GM12878 (cell line): ENCODE measurements at regions not wholly inside any gene's neighbourhood (a gene's known extent, or its start where the extent isn't known, plus 50 kb on each side); places are given as distances from the start of the nearest gene placed in this dataset.

Experiments used
- ATAC-seq: fragments of 200-7000 bp; cut with Tn5 transposase; 3 replicates; pipeline ENCODE4 v1.9.1; 2020; ENCODE audit warnings: mild to moderate bottlenecking, moderate library complexity
- BruUV-seq: library from RNA; stranded (reverse); fragments of 400-500 nt; replicated peaks from 2 replicates; lab custom pipeline; 2021; lab: Mats Ljungman, UMichigan
- CTCF ChIA-PET: fragments of 300-600 bp; sonication (Branson Sonifier 250); formaldehyde crosslinking; extraction: SDS; loops from one replicate; lab custom pipeline; 2021; ENCODE audit warnings: inconsistent platforms; lab: Yijun Ruan, JAX
- POLR2A ChIA-PET: fragments of 350-600 bp; formaldehyde crosslinking; extraction: SDS; loops from one replicate; lab custom pipeline; 2021; ENCODE audit warnings: inconsistent platforms; lab: Charles Lee
- RAD21 ChIA-PET: fragments of 300-600 bp; sonication (Branson Sonifier 250); formaldehyde crosslinking; loops from one replicate; lab custom pipeline; 2023; ENCODE audit warnings: antibody characterized with exemption; ENCODE audit not compliant: unreplicated experiment; lab: Charles Lee
- SMC1A ChIA-PET: fragments of 300-600 bp; sonication (Branson Sonifier 250); formaldehyde crosslinking; loops from one replicate; lab custom pipeline; 2023; ENCODE audit not compliant: unreplicated experiment, uncharacterized antibody; lab: Charles Lee
- DNase-seq: peaks from one replicate; pipeline ENCODE4 v3.0.0-alpha.2; 2011; ENCODE audit warnings: low read depth, low spot score
- FAIRE-seq: peaks from 3 replicates; lab custom pipeline; 2011; peaks lifted over from hg19 to GRCh38; lab: Jason Lieb, UNC
- H2AFZ ChIP-seq: 2 replicates; pipeline ENCODE4 v1.6.0; 2011; ENCODE audit warnings: low read depth, low read length, control low read depth; ENCODE audit not compliant: control insufficient read depth
- H3K27ac ChIP-seq: 2 replicates; pipeline ENCODE4 v1.5.1; 2011; ENCODE audit warnings: control low read depth; ENCODE audit not compliant: control insufficient read depth, insufficient read depth
- H3K27me3 ChIP-seq, 2 experiments: replicated peaks in 1 of 2; 2 replicates each; pipeline versions ENCODE4 v1.6.0 to v1.6.1; 2011; ENCODE audit warnings: low read length in 1 of 2; ENCODE audit not compliant: control insufficient read depth in 2 of 2, insufficient read depth in 2 of 2
- H3K36me3 ChIP-seq, 2 experiments: 2 replicates each; pipeline ENCODE4 v1.5.1; 2011; ENCODE audit warnings: low read length in 1 of 2; ENCODE audit not compliant: control insufficient read depth in 2 of 2, insufficient read depth in 2 of 2
- H3K4me1 ChIP-seq: 2 replicates; pipeline ENCODE4 v1.6.1; 2011; ENCODE audit warnings: mild to moderate bottlenecking, low read length, moderate library complexity, mixed read lengths; ENCODE audit not compliant: control insufficient read depth, insufficient read depth
- H3K4me2 ChIP-seq: 2 replicates; pipeline ENCODE4 v1.6.0; 2011; ENCODE audit warnings: control low read depth; ENCODE audit not compliant: control insufficient read depth, insufficient read depth
- H3K4me3 ChIP-seq: fragments of 200-600 bp; sonication (generic); 2 replicates; pipeline ENCODE4 v1.5.1; 2016
- H3K79me2 ChIP-seq: 2 replicates; pipeline ENCODE4 v1.6.0; 2011; ENCODE audit warnings: low read length; ENCODE audit not compliant: control insufficient read depth, insufficient read depth
- H3K9ac ChIP-seq: 2 replicates; pipeline ENCODE4 v1.8.0; 2011; ENCODE audit warnings: low read length, control low read depth, mixed read lengths; ENCODE audit not compliant: control insufficient read depth, insufficient read depth
- H3K9me3 ChIP-seq: replicated peaks from 3 replicates; pipeline ENCODE4 v1.5.1; 2011; ENCODE audit warnings: mild to moderate bottlenecking, low read length; ENCODE audit not compliant: control insufficient read depth, insufficient read depth
- H4K20me1 ChIP-seq: 2 replicates; pipeline ENCODE4 v1.6.0; 2011; ENCODE audit not compliant: control insufficient read depth, insufficient read depth
- BCL11A ChIP-seq: IDR thresholded peaks from 2 replicates; pipeline ENCODE4 v1.6.1; 2011; ENCODE audit warnings: low read depth, low read length
- FOXK2 ChIP-seq: fragments of 450-650 bp; IDR thresholded peaks from 2 replicates; pipeline ENCODE4 v1.6.1; 2017; ENCODE audit warnings: mild to moderate bottlenecking, moderate library complexity
- KAT2A ChIP-seq: conservative IDR thresholded peaks from 2 replicates; pipeline ENCODE4 v1.6.1; 2011; ENCODE audit warnings: low read depth, low read length; ENCODE audit not compliant: control insufficient read depth
- NFIC ChIP-seq: IDR thresholded peaks from 2 replicates; pipeline ENCODE4 v1.6.1; 2012; ENCODE audit warnings: low read depth, mild to moderate bottlenecking, inconsistent platforms, low read length, moderate library complexity
- NR2F1 ChIP-seq: fragments of 450-650 bp; conservative IDR thresholded peaks from 2 replicates; pipeline ENCODE4 v1.6.1; 2017; ENCODE audit warnings: mild to moderate bottlenecking
- PBX3 ChIP-seq: IDR thresholded peaks from 2 replicates; pipeline ENCODE4 v1.6.1; 2011; ENCODE audit warnings: mild to moderate bottlenecking, low read depth, low read length, moderate library complexity; ENCODE audit not compliant: insufficient replicate concordance
- POU2F2 ChIP-seq: IDR thresholded peaks from 3 replicates; pipeline ENCODE4 v1.6.1; 2011; ENCODE audit warnings: low read depth, mild to moderate bottlenecking, low read length, borderline replicate concordance
- RELB ChIP-seq: fragments of 450-650 bp; IDR thresholded peaks from 2 replicates; pipeline ENCODE4 v1.6.1; 2017; ENCODE audit warnings: low read depth, mild to moderate bottlenecking, moderate library complexity
- SMAD1 ChIP-seq: fragments of 450-650 bp; IDR thresholded peaks from 2 replicates; pipeline ENCODE4 v1.6.1; 2018; ENCODE audit warnings: mild to moderate bottlenecking, low read depth; ENCODE audit not compliant: partially characterized antibody
- SMC3 ChIP-seq: IDR thresholded peaks from 2 replicates; pipeline ENCODE4 v1.6.1; 2011; ENCODE audit warnings: low read length, improper control_type of control experiment, borderline replicate concordance
- ZNF592 ChIP-seq: fragments of 450-650 bp; IDR thresholded peaks from 2 replicates; pipeline ENCODE4 v1.6.1; 2017; ENCODE audit warnings: mild to moderate bottlenecking, moderate library complexity
- WGBS: methylation state at CpG from one replicate; pipeline ENCODE4 v1.1.6; 2016; ENCODE audit warnings: low lambda C conversion rate; ENCODE audit not compliant: insufficient replicate concordance, insufficient coverage; ENCODE audit errors: missing lambda C conversion rate; 5-methylcytosine and 5-hydroxymethylcytosine counted together
- in situ Hi-C: fragments of 300-500 bp; cut with MboI; formaldehyde crosslinking; loops from 9 replicates; pipeline ENCODE4 v1.14.3; 2018; ENCODE audit warnings: mixed read lengths
- intact Hi-C: fragments of 100-400 bp; cut with micrococcal nuclease; formaldehyde crosslinking; loops from one replicate; pipeline ENCODE4 v1.14.2; 2022; ENCODE audit not compliant: unreplicated experiment

GRCh38 chr3:18812316-18812715 is 336.0 kb upstream of the KCNH8 start:
- Histone ChIP-seq H3K4me1 (no peaks in the 10 kb centered on the region), H3K4me3 (no peak overlapping the region), H3K9me3 (no peaks in the 10 kb centered on the region), H3K27me3 (no peaks in the 10 kb centered on the region), H3K4me2 (no peak overlapping the region), H2AFZ (no peak overlapping the region), H3K36me3 (no peaks in the 10 kb centered on the region), H3K27ac (no peak overlapping the region), H3K9ac (no peak overlapping the region), H4K20me1 (no peaks in the 10 kb centered on the region), H3K79me2 (no peaks in the 10 kb centered on the region)
- no peak for DNase-seq
- ChIA-PET CTCF (no interaction called here), SMC1A (no interaction called here), RAD21 (no interaction called here), POLR2A (no interaction called here)
- intact Hi-C loops: no loop called here
- TF ChIP-seq SMAD1: no peak
- TF ChIP-seq RELB: no peak
- TF ChIP-seq BCL11A: no peak
- in situ Hi-C loops: no loop called here
- WGBS: 6% methylated on average over 3 of the region's 3 CpGs
- FAIRE-seq: no peak
- ATAC-seq: no peak
- no TSS peak for BruUV-seq

GRCh38 chr3:18810306-18810661 is 338.0 kb upstream of the KCNH8 start:
- Histone ChIP-seq H3K4me1 (no peaks in the 10 kb centered on the region), H3K9me3 (no peaks in the 10 kb centered on the region), H4K20me1 (no peaks in the 10 kb centered on the region), H3K36me3 (no peaks in the 10 kb centered on the region), H3K27ac (no peak overlapping the region), H3K4me2 (no peak overlapping the region), H3K4me3 (no peak overlapping the region), H3K79me2 (no peaks in the 10 kb centered on the region), H2AFZ (no peak overlapping the region), H3K27me3 (no peaks in the 10 kb centered on the region), H3K9ac (no peak overlapping the region)
- in situ Hi-C loops: no loop called here
- no TSS peak for BruUV-seq
- FAIRE-seq: no peak
- RAD21 ChIA-PET: no interaction called here
- no peak for ATAC-seq
- no peak for DNase-seq
- POLR2A ChIA-PET: no interaction called here
- CTCF ChIA-PET: no interaction called here
- WGBS: 0% methylated on average over 1 of the region's 1 CpG
- SMC1A ChIA-PET: no interaction called here
- intact Hi-C loops: no loop called here
- TF ChIP-seq KAT2A (no peak), NR2F1 (no peak), PBX3 (no peak), NFIC (no peak), POU2F2 (no peak), SMC3 (no peak), ZNF592 (no peak), FOXK2 (no peak)
